ENCODE measurements at regions not wholly inside any gene's neighbourhood (a gene's known extent, or its start where the extent isn't known, plus 50 kb on each side); places are given as distances from the start of the nearest gene placed in this dataset.
A peak's percentile ranks its signal among the peaks of the same experiment; 100 is the strongest.
"Not testable (repeated sequence)": the region's sequence is repeated elsewhere in the genome, so short reads cannot be mapped to it uniquely, and the experiment has no call there.

DNA sequence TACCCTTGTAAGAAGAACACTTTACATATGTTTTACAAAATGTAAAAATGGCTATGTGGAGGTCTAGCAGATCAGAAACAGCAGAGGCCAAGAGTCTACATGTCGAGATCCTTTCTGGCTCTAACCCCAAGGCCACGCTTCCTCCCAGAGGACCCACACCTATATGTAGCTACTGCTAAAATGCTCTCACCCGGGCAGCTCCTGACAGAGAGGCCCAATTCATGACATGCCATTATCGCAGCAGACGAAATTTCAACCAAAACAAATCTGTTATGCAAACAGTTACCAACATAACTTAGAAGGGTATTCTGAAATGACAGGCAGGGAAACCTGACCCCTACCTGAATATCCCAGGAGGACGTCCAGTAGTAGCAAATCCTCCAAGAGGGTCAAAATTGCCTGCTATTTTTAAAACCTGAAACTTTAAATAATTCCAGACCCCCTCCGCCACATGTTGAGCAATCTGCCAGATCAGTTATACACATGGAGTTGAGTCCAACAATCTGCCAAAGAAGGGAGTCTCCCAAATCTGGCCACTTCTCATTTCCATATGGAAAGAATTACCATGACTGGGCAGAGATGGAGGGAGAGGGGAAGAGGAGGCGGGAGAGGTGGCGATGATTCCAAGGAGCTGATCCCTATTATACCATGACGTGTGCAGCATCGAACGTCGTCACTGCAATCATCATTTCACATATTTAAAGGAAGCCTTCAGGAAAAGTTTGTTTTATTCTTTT is 192.9 kb upstream of the TBL1X start:
- peak; percentile 81 for DNase-seq

- no peak for DNase-seq
Observed at GRCh38 chrX:9273744-9274143, 191.1 kb upstream of the TBL1X start.

- DNase-seq, result no peak
Observed at GRCh38 chrX:9278475-9279233, 186.2 kb upstream of the TBL1X start.

DNA sequence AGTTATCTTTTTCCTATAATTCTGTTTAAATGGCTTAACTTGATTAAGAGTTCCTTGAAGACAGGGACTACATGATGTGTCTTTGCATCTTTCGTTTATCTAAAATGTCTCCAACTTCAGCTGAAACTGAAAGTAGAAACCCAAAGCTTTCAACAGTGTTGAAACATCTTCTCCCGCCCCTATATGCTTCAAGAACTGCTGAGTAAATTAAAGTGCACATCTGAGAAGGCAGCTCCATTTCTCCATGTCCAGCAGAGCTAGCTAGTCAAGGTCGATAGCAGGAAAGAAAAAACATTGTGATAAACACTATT is 185.7 kb upstream of the TBL1X start:
- DNase-seq, result no peak

DNA sequence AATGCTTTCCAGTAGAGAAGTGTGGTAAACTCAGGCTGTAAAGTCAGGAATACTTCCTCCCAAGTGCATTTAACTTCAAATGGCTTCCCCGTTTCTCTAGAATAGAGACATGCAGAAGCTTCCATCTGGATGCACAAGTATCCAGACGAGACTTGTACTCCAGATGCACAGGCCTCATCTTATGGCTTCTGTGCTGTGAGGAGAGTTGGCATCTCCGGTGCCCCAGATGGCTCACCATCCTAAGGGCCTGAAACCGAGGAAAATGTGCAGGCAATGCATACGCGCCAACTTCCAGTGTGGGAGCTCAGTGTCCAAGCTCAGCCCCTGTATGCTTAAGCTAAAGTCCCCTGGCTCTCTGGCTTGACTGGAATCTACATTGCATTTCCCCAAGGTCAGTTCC is 184.0 kb upstream of the TBL1X start:
- DNase-seq, result no peak

DNA sequence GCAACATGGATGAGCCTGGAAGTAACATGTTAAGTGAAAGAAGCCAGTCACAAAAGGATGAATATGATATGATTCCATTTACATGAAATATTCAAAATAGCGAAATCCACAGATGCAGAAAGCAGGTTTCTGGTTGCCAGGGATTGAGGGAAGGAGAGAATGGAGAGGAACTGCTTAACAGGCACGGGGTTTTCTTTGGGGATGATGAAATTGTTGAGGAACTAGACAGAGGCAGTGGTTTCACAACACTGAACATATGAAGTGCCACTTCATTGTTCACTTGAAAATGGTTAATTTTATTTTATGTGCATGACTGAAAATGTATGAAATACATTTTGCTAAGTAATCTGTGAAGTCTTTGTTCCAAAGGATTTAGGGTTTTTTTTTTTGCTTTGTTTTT is 182.5 kb upstream of the TBL1X start:
- DNase-seq, result no peak

DNA sequence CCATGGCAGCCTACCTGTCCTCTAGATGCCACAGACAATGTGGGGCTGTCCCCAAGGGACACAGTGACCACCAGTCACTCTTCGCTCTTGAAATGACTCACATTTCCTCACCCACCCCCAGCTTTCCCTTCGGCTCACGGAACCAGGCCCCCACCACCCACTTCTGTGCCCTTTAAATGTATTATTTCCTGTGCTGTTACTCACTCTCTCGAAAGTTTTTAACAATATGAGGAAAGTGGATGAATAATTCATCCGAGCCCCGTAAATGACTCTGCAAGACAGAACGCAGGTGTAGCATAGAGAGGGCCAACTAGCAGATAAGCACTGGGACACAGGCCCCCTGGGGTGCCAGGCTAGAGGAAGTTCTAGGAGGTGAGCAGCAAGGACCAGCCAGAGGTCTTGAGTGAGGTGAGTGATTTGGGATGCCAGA is 179.5 kb upstream of the TBL1X start:
- no peak for DNase-seq

DNA sequence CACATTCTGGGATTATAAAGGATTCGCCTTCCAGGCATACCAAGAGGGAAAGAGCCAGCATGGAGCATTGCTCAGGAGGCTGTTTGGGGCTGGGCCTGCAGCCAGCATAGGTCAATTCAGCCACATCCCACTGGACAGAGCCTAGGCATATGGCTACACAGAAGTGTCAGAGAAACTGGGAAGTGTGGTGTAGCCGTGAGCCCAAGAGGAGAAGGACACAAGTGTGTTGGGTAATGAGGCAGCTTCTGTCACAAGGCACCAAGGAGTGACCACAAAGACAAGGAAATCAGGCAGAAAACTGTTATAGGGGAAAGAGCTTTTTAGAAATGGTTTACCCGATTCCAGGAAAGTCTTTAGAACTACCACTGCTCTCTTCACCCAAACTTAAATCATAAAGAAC is 178.6 kb upstream of the TBL1X start:
- no peak for DNase-seq

- DNase-seq, result no peak
Observed at GRCh38 chrX:9291629-9292028, 173.2 kb upstream of the TBL1X start.

- no peak for DNase-seq
Observed at GRCh38 chrX:9293051-9293496, 171.8 kb upstream of the TBL1X start.

- DNase-seq, result no peak
Observed at GRCh38 chrX:9293903-9294302, 171.0 kb upstream of the TBL1X start.

DNA sequence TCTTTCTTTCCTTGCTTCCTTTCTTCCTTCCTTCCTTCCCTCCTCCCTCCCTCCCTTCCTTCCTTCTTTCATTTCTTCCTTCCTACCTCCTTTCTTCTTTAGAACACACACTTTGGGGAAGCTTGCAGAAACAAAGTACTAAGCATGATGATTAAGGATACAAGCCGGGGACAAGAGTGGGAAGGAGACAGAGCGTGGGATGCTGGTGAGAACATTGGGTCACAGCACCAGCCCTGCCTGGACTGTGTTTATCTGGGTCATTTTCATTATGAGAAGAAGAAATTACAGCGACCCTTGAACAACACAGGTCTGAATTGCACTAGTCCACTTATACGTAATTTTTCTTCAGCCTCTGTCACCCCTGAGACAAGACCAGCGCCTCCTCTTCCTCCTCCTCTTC is 169.3 kb upstream of the TBL1X start:
- DNase-seq, result no peak

DNA sequence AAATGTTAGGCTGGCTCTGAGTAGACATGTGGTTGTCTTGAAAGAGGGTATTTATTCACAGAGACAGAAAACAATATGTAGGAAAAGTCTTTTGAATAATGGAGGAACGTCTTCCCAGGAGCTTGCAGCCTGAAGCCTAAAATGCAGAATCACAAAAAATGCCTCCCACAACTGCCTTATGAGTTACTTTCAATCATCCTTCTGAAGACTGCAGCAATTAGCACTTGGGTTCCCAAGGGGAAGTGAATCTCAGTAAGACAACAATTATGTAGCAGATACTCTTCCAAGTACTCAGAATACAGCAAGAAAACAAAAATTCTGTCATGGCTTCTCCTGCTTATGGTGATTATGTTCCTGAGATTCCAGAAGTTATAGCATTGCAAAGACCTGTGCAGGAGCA is 166.6 kb upstream of the TBL1X start:
- DNase-seq, result no peak

- DNase-seq, result not testable (repeated sequence)
Observed at GRCh38 chrX:9299681-9300080, 165.2 kb upstream of the TBL1X start.

GRCh38 chrX:9301836-9302235 is 163.0 kb upstream of the TBL1X start:
- no peak for DNase-seq

DNA sequence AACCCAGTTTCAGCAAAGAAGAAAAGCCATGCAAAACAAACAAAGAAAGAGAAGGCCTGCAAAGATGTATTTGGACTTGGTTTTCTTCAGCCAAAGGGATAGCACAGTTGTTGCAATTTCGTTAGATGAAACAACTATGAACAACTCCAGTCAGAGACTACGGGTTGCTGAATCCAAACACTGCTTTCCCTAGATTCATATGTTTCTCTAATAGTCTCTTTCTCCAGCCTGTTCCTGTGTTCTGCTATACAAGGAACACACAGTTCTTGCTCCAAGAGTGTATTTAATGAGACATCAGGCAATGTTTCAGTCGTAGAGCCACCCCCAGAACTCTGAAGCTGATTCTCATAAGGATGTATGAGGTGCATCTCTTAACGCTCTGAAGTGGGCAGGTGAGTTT is 162.5 kb upstream of the TBL1X start:
- DNase-seq, result no peak

GRCh38 chrX:9308426-9308825 is 156.4 kb upstream of the TBL1X start:
- DNase-seq, result no peak

DNA sequence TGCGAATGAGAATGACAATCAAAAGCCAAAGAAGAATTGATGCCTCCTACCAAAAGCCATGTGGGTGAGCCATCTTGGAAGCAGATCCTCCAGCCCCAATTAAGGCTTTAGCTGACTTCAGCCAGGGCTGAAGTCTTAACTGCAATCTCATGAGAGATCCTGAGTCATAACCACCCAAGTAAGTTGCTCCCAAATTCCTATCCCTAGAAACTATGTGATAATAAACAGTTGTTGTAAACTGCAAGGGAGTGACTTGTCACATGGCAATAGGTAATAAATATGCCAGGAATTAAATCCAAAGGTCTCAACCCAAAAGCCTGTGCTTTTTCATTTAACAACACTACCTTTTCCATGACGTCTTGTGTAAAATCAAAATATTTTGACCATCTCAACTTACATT is 154.2 kb upstream of the TBL1X start:
- DNase-seq, result peak; percentile 71

DNA sequence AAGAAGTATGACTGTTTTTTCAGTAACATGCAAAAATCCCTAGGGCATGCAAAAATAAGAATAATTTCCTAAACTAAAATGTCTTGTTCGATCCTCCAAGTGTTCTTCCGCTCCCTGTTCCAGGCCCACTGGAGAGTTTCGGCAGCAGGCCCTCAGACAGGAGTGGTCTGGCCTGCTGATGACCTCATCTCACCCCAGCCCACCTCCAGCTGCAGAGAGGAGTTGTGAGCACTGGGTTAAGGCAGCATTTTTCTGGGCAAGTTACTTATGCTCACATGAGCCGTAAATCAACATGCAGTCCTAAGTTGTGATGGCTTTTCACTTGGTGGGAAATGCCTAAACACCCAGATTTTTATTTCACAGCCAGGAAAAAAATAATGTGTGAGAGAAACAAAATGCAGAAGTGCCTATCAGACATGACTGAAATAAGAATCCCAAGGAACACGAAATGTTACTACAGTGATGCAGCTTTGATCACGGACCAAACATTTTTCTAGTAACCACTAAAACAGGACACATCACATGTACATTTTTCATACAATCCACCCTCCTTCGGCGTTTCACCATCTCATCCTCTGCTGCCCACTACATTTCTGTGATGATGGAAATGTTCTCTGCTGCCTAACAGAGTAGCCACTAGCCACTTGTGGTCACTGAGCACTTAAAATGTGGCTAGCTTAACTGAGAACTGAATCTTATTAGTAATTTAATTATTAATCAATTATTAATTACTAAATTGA is 153.3 kb upstream of the TBL1X start:
- peak; percentile 25 for DNase-seq

DNA sequence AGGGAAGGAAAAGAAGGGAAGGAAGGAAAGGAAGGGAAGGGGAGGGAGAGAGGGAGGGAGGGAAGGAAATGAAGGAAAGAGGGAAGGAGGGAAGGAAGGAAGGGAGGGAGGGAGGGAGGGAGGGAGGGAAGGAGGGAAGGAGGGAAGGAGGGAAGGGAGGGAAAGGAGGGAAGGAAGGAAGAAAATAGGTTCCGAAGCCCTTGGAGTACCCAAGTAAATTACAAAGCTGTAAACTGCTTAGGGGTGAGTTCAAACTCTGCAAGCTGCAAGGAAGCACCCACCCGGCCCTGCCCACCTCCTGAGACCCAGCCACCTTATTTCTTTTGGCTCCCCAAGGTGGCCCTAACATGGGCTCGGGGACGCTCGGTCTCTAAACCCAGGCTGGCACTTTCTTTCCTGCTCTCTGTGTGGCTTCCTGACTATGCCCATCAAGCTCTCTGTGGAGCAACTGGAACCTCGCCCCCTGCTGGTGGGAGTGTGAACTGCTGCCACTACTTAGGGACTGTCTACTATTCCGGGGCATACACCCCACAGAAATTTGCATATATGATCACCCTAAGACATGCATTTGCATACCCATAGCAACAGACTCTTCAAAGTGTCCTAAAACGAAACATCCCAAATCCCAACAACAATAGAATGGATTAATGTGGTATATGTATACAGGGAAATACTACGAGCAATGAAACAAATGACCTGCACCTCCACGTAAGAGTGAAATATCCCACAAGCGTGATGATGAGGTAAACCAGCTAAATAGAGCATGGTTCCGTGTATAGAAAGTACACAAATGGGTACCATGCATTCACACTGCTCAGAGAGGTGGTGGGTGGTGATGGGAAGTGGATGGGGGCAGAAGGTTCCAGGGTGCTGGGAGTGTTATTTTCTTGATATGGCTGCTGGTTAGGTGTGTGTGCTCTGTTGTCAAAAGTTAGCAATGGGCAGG is 151.7 kb upstream of the TBL1X start:
- DNase-seq, result no peak

DNA sequence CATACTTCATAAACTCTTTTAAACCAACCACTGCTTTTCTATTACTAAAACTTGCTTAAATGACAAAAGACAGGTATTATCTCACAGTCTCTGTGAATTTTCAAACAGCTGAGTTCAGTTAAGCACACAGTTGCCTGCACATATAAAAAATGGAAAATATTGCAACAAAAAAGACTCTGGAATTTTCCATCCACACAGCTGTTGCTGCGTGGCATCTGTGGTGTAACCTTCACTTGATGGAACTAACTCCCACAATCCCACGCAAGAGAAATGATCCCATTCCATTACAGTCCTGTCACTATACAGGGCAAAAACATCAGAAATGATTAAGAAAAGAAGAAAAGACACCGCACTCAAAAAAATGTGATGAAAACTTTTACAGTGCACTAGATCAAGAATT is 149.8 kb upstream of the TBL1X start:
- DNase-seq, result no peak

GRCh38 chrX:9316096-9316495 is 148.8 kb upstream of the TBL1X start:
- no peak for DNase-seq

- no peak for DNase-seq
Observed at GRCh38 chrX:9317176-9317575, 147.7 kb upstream of the TBL1X start.
